HG03139 (cell line): ENCODE measurements at regions not wholly inside any gene's neighbourhood (a gene's known extent, or its start where the extent isn't known, plus 50 kb on each side); places are given as distances from the start of the nearest gene placed in this dataset.
"Not testable (repeated sequence)": the region's sequence is repeated elsewhere in the genome, so short reads cannot be mapped to it uniquely, and the experiment has no call there.

ENCODE experiments used
- ATAC-seq: cut with Tn5 transposase; IDR thresholded peaks from one replicate; pipeline ENCODE4 v1.9.1; 2021; ENCODE audit not compliant: unreplicated experiment

GRCh38 chr16:29246091-29246490 is 160.4 kb downstream of the NPIPB11 start:
- ATAC-seq: not testable (repeated sequence)

- ATAC-seq: no peak
Measured at GRCh38 chr16:29237971-29238370, 168.5 kb downstream of the NPIPB11 start.

GRCh38 chr16:29237495-29237894 is 169.0 kb downstream of the NPIPB11 start:
- ATAC-seq: not testable (repeated sequence)

GRCh38 chr16:29237023-29237422 is 169.5 kb downstream of the NPIPB11 start:
- not testable (repeated sequence) for ATAC-seq

GRCh38 chr16:29235836-29236370 is 170.6 kb downstream of the NPIPB11 start:
- ATAC-seq: not testable (repeated sequence)

- not testable (repeated sequence) for ATAC-seq
Measured at GRCh38 chr16:29234536-29235275, 171.8 kb downstream of the NPIPB11 start.

GRCh38 chr16:29233705-29234404 is 172.7 kb downstream of the NPIPB11 start:
- ATAC-seq: not testable (repeated sequence)

GRCh38 chr16:29232811-29233704 is 173.5 kb downstream of the NPIPB11 start:
- no peak for ATAC-seq

GRCh38 chr16:29232160-29232705 is 174.3 kb downstream of the NPIPB11 start:
- not testable (repeated sequence) for ATAC-seq

GRCh38 chr16:29231244-29231643 is 175.3 kb downstream of the NPIPB11 start:
- ATAC-seq: no peak

GRCh38 chr16:29230671-29231096 is 175.8 kb downstream of the NPIPB11 start:
- ATAC-seq: no peak

- ATAC-seq: not testable (repeated sequence)
Measured at GRCh38 chr16:29230006-29230668, 176.4 kb downstream of the NPIPB11 start.

- not testable (repeated sequence) for ATAC-seq
Measured at GRCh38 chr16:29229616-29230005, 176.9 kb downstream of the NPIPB11 start.

GRCh38 chr16:29228664-29229611 is 177.6 kb downstream of the NPIPB11 start:
- ATAC-seq: not testable (repeated sequence)

GRCh38 chr16:29227751-29228663 is 178.5 kb downstream of the NPIPB11 start:
- not testable (repeated sequence) for ATAC-seq

GRCh38 chr16:29226782-29227181 is 179.7 kb downstream of the NPIPB11 start:
- ATAC-seq: no peak

GRCh38 chr16:29224675-29225074 is 181.8 kb downstream of the NPIPB11 start:
- not testable (repeated sequence) for ATAC-seq

GRCh38 chr16:29222615-29223014 is 183.9 kb downstream of the NPIPB11 start:
- ATAC-seq: not testable (repeated sequence)
